ENCODE measurements at regions not wholly inside any gene's neighbourhood (a gene's known extent, or its start where the extent isn't known, plus 50 kb on each side); places are given as distances from the start of the nearest gene placed in this dataset.

DNA sequence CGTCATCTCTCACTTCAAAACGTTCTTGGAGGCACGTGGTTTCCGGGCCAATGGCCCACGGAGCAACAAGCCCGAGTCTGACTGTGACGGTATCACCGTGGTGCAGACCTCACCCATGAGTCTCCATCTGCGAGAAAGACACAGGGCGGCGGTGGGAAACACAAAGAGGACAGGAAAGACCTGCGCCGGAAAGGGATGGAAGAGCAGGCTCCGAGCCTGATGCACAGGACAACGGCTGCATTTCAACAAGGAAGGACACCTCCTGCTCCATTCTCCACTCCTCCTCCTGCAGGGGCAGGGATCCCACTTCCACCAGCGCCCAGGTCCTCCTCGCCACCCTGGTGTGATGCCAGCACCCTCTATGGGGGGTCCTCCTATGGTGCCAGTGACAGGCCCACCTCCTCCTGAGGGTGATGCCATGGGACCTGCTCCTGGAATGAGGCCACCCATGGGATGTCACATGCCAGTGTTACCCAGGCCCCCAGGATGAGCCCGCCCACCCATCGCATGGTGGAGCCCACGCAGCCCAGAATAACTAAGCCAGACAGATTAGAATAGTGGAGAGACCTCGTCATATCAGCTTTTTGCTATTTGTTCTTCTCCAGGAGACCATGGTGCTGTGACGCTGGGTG lies 73.0 kb upstream of the PCSK6 start:
- TF ChIP-seq ELF4 (IDR thresholded peaks at IDR 0.05) (no peak), ZNF384 (IDR thresholded peaks at IDR 0.05) (no peak), TARDBP (IDR thresholded peaks at IDR 0.05) (no peak), L3MBTL2 (conservative IDR thresholded peaks at IDR 0.05) (no peak), LEF1 (IDR thresholded peaks at IDR 0.05; ENCODE audit: borderline replicate concordance) (no peak), SUZ12 (IDR thresholded peaks at IDR 0.05) (no peak)
- no peak for DNase-seq (ENCODE audit: extremely low spot score)
- CTCF ChIA-PET: no interaction called here
- POLR2A ChIA-PET: no interaction called here

- CTCF ChIA-PET: no interaction called here
- no peak for DNase-seq (ENCODE audit: extremely low spot score)
- POLR2A ChIA-PET: no interaction called here
- TF ChIP-seq FOXK2 (IDR thresholded peaks at IDR 0.05) (no peak), CTBP1 (IDR thresholded peaks at IDR 0.05; ENCODE audit: borderline replicate concordance) (no peak)
Measured at GRCh38 chr15:101561584-101561906, 72.0 kb upstream of the PCSK6 start.

GRCh38 chr15:101560722-101561583 lies 71.4 kb upstream of the PCSK6 start:
- ChIA-PET POLR2A (no interaction called here), CTCF (interaction anchor here (1.4 kb wide), 1 partner anchor 59 kb away, joined by 3 read pairs; no protein-coding TSS in a partner anchor)
- no peak for DNase-seq (ENCODE audit: extremely low spot score)
- TF ChIP-seq SUZ12 (IDR thresholded peaks at IDR 0.05) (no peak), CTBP1 (IDR thresholded peaks at IDR 0.05; ENCODE audit: borderline replicate concordance) (no peak), TARDBP (IDR thresholded peaks at IDR 0.05) (no peak), SP1 (IDR thresholded peaks at IDR 0.05) (no peak), FOXM1 (IDR thresholded peaks at IDR 0.05; ENCODE audit: borderline replicate concordance) (no peak), PKNOX1 (IDR thresholded peaks at IDR 0.05) (no peak), L3MBTL2 (conservative IDR thresholded peaks at IDR 0.05) (no peak), HDGF (IDR thresholded peaks at IDR 0.05; ENCODE audit: borderline replicate concordance) (no peak), ARNT (IDR thresholded peaks at IDR 0.05) (no peak), ELF4 (IDR thresholded peaks at IDR 0.05) (no peak), FOXK2 (IDR thresholded peaks at IDR 0.05) (no peak), ZNF384 (IDR thresholded peaks at IDR 0.05) (no peak), BHLHE40 (IDR thresholded peaks at IDR 0.05; ENCODE audit: borderline replicate concordance) (no peak), FOXA1 (IDR thresholded peaks at IDR 0.05) (no peak), NFRKB (IDR thresholded peaks at IDR 0.05) (no peak), LEF1 (IDR thresholded peaks at IDR 0.05; ENCODE audit: borderline replicate concordance) (no peak)

GRCh38 chr15:101559952-101560351 lies 70.4 kb upstream of the PCSK6 start:
- DNase-seq (ENCODE audit: extremely low spot score): no peak
- ChIA-PET CTCF (interaction anchor here (1.4 kb wide), 1 partner anchor 58 kb away, joined by 3 read pairs; no protein-coding TSS in a partner anchor), POLR2A (no interaction called here)
- TF ChIP-seq LEF1 (IDR thresholded peaks at IDR 0.05; ENCODE audit: borderline replicate concordance) (no peak), PKNOX1 (IDR thresholded peaks at IDR 0.05) (no peak), FOXA1 (IDR thresholded peaks at IDR 0.05) (no peak), BHLHE40 (IDR thresholded peaks at IDR 0.05; ENCODE audit: borderline replicate concordance) (no peak), ZNF384 (IDR thresholded peaks at IDR 0.05) (no peak), L3MBTL2 (conservative IDR thresholded peaks at IDR 0.05) (no peak), ARNT (IDR thresholded peaks at IDR 0.05) (no peak), FOXK2 (IDR thresholded peaks at IDR 0.05) (no peak), CTBP1 (IDR thresholded peaks at IDR 0.05; ENCODE audit: borderline replicate concordance) (no peak), ELF4 (IDR thresholded peaks at IDR 0.05) (no peak), SP1 (IDR thresholded peaks at IDR 0.05) (no peak), TARDBP (IDR thresholded peaks at IDR 0.05) (no peak), HDGF (IDR thresholded peaks at IDR 0.05; ENCODE audit: borderline replicate concordance) (no peak), NFRKB (IDR thresholded peaks at IDR 0.05) (no peak)

DNA sequence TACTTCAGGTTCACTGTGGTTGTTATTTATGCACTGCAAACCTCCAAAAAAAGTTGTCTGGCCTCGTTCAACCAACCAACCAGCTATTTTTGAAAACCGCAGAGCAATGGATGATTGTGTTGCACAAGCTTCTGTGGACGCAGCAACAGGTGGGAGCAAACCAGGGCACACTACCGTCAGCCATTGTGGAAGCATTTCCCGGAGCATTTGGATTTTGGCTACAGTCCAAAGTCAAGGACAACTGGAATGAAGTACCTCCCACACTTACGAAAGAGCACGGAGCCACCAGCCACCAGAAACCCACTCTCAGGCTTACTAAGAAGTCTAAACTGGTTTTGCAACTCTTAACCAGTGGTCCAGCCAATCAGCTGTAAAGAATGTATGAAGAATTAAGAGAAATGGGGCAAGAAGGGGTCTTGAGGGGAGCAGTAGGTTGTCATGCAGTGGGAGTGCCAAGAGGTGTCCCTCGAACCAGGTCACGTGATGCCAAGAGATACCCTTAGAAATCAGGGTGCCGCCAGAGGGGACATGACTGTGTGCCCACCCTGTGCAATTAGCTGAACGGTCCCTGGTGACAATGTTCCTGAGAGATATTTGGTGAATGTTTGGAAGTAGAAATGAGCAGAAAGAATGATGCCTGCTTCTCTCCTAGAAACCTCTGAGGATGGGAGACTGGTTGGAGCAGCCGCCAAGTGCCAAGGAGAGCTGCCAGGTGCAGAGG lies 68.9 kb upstream of the PCSK6 start:
- POLR2A ChIA-PET: no interaction called here
- CTCF ChIA-PET: interaction anchor here (0.5 to 1.1 kb wide), 3 partner anchors 9 to 83 kb away, joined by 3 read pairs; no protein-coding TSS in a partner anchor
- no peak for TF ChIP-seq FOXM1 (IDR thresholded peaks at IDR 0.05; ENCODE audit: borderline replicate concordance)
- no peak for TF ChIP-seq FOXA1 (IDR thresholded peaks at IDR 0.05)
- TF ChIP-seq SP1 (IDR thresholded peaks at IDR 0.05): no peak
- no peak for TF ChIP-seq ELF4 (IDR thresholded peaks at IDR 0.05)
- no peak for TF ChIP-seq TARDBP (IDR thresholded peaks at IDR 0.05)
- DNase-seq (ENCODE audit: extremely low spot score): no peak

DNA sequence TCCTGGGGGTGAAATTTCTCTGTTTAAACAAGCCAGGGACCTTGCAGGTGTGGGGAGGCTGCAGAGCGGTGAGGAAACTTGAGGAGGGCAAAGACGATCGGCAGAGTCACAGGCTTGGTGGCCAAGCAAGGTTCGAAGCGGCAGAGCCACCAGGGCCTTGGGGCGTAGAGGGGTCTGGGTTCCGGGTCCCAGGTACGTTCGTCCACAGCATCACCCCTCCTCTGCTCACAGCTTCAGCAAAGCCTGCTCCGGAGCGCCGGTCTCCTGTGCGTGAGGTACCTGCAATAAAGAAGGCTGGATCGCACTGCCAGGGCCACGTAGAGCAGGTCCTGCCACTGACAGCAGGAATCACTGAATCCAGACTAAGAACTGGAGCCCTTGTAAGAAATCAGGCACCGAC lies 66.8 kb upstream of the PCSK6 start:
- CTCF ChIA-PET: interaction anchor here (0.6 kb wide), 1 partner anchor 1348 kb away, joined by 8 read pairs; no protein-coding TSS in a partner anchor
- POLR2A ChIA-PET: no interaction called here
- no peak for DNase-seq (ENCODE audit: extremely low spot score)
- TF ChIP-seq ARNT (IDR thresholded peaks at IDR 0.05) (no peak), FOXM1 (IDR thresholded peaks at IDR 0.05; ENCODE audit: borderline replicate concordance) (no peak), PKNOX1 (IDR thresholded peaks at IDR 0.05) (no peak), CTBP1 (IDR thresholded peaks at IDR 0.05; ENCODE audit: borderline replicate concordance) (no peak), LEF1 (IDR thresholded peaks at IDR 0.05; ENCODE audit: borderline replicate concordance) (no peak), FOXA1 (IDR thresholded peaks at IDR 0.05) (no peak), BHLHE40 (IDR thresholded peaks at IDR 0.05; ENCODE audit: borderline replicate concordance) (no peak), ELF4 (IDR thresholded peaks at IDR 0.05) (no peak), L3MBTL2 (conservative IDR thresholded peaks at IDR 0.05) (no peak)
